Transverse colon (tissue), 4 donors: ENCODE measurements at regions not wholly inside any gene's neighbourhood (a gene's known extent, or its start where the extent isn't known, plus 50 kb on each side); places are given as distances from the start of the nearest gene placed in this dataset.

Source experiments
- DNase-seq: peaks from one replicate; pipeline ENCODE4 v3.0.0-alpha.2; 2019
- H3K27ac ChIP-seq, 4 donors: fragments of 200-600 bp; sonication (generic); 2 replicates each; pipeline ENCODE4 v1.5.1; 2016 to 2018; ENCODE audit warnings: inconsistent platforms in 4 of 4
- H3K27me3 ChIP-seq: fragments of 200-600 bp; sonication (generic); 2 replicates; pipeline ENCODE4 v1.5.1; 2017; ENCODE audit warnings: inconsistent platforms
- H3K36me3 ChIP-seq, 4 donors: fragments of 200-600 bp; sonication (generic); 2 replicates each; pipeline ENCODE4 v1.5.1; 2017 to 2019; ENCODE audit warnings: inconsistent platforms in 4 of 4
- H3K4me1 ChIP-seq, 4 donors: fragments of 200-600 bp; sonication (generic); 2 replicates each; pipeline ENCODE4 v1.5.1; 2017 to 2020; ENCODE audit warnings: inconsistent platforms in 4 of 4
- H3K4me3 ChIP-seq, 4 donors: fragments of 200-600 bp; sonication (generic); 1 replicate in 1 of 4; 2 replicates in 3 of 4; pipeline versions ENCODE4 v1.5.1 to v1.6.1; 2017 to 2019; ENCODE audit warnings: inconsistent platforms in 4 of 4
- H3K9me3 ChIP-seq, 2 donors: fragments of 200-600 bp; sonication (generic); 2 replicates each; pipeline ENCODE4 v1.5.1; 2017 to 2019; ENCODE audit warnings: inconsistent platforms in 2 of 2
- EP300 ChIP-seq: sonication (generic); formaldehyde crosslinking; IDR thresholded peaks from one replicate; pipeline ENCODE4 v1.6.1; 2017; ENCODE audit warnings: antibody characterized with exemption, low read depth
- POLR2A ChIP-seq: fragments of 450-650 bp; IDR thresholded peaks from one replicate; pipeline ENCODE4 v1.6.1; 2016; ENCODE audit warnings: antibody characterized with exemption, mild to moderate bottlenecking, moderate library complexity
- POLR2AphosphoS5 ChIP-seq, 3 donors: sonication (generic); formaldehyde crosslinking; IDR thresholded peaks; one replicate each; pipeline ENCODE4 v1.6.1; 2016; ENCODE audit warnings: antibody characterized with exemption in 3 of 3
- WGBS, 2 donors: methylation state at CpG; one replicate each; pipeline ENCODE4 v1.1.5; 2018; ENCODE audit warnings: low coverage in 1 of 2; 5-methylcytosine and 5-hydroxymethylcytosine counted together
- in situ Hi-C, 4 donors: fragments of 200-750 bp; cut with MboI; loops; one replicate each; pipeline versions ENCODE4 v1.15.0 to v1.15.1; 2017; ENCODE audit warnings: low sequenced_read_pairs in 3 of 4, low pct_ligation_motif_present in 1 of 4, low pct_unique_long_range_greater_than_20kb in 1 of 4
- intact Hi-C: fragments of 100-400 bp; cut with DNase I; formaldehyde crosslinking; loops from one replicate; pipeline ENCODE4 v1.15.1; 2023; ENCODE audit warnings: low total_unique reads
- TF ChIP-seq, protein P1 (sequence below), 5 experiments: fragments of 200-600 bp in 3 of 5; fragments of 450-650 bp in 2 of 5; sonication (generic) in 3 of 5; IDR thresholded peaks; 1 replicate in 2 of 5; 2 replicates in 3 of 5; pipeline ENCODE4 v1.5.1; 2016 to 2017; ENCODE audit warnings: antibody characterized with exemption in 5 of 5, inconsistent platforms in 3 of 5, mild to moderate bottlenecking in 2 of 5, moderate library complexity in 1 of 5

- intact Hi-C loops, result no loop called here
- WGBS, 2 donors, result 39 to 51% methylated on average over 2 of the region's 2 CpGs
- Histone ChIP-seq H3K4me3 (no peak overlapping the region), H3K36me3 (no peaks in the 10 kb centered on the region), H3K27me3 (no peaks in the 10 kb centered on the region), H3K27ac (no peak overlapping the region), H3K4me1 (no peaks in the 10 kb centered on the region), H3K9me3 (no peaks in the 10 kb centered on the region)
- TF ChIP-seq, protein P1, sequence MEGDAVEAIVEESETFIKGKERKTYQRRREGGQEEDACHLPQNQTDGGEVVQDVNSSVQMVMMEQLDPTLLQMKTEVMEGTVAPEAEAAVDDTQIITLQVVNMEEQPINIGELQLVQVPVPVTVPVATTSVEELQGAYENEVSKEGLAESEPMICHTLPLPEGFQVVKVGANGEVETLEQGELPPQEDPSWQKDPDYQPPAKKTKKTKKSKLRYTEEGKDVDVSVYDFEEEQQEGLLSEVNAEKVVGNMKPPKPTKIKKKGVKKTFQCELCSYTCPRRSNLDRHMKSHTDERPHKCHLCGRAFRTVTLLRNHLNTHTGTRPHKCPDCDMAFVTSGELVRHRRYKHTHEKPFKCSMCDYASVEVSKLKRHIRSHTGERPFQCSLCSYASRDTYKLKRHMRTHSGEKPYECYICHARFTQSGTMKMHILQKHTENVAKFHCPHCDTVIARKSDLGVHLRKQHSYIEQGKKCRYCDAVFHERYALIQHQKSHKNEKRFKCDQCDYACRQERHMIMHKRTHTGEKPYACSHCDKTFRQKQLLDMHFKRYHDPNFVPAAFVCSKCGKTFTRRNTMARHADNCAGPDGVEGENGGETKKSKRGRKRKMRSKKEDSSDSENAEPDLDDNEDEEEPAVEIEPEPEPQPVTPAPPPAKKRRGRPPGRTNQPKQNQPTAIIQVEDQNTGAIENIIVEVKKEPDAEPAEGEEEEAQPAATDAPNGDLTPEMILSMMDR (IDR thresholded peaks at IDR 0.05), result no peak
- no peak for TF ChIP-seq EP300
- no peak for TF ChIP-seq POLR2AphosphoS5 (IDR thresholded peaks at IDR 0.05)
- no peak for TF ChIP-seq POLR2A
- in situ Hi-C loops, result no loop called here
- no peak for DNase-seq
Observed at GRCh38 chr2:62382122-62382521, 123.9 kb downstream of the TMEM17 start.

- intact Hi-C loops (no loop called here), in situ Hi-C loops (no loop called here)
- DNase-seq, result no peak
- Histone ChIP-seq H3K27me3 (no peaks in the 10 kb centered on the region), H3K4me1 (no peaks in the 10 kb centered on the region), H3K27ac (no peak overlapping the region), H3K4me3 (no peak overlapping the region), H3K9me3 (no peaks in the 10 kb centered on the region), H3K36me3 (no peaks in the 10 kb centered on the region)
- TF ChIP-seq POLR2AphosphoS5 (IDR thresholded peaks at IDR 0.05) (no peak), POLR2A (no peak), EP300 (no peak)
- TF ChIP-seq, protein P1 (IDR thresholded peaks at IDR 0.05), result no peak
- 86 to 93% methylated on average over 1 of the region's 1 CpG for WGBS, 2 donors
Observed at GRCh38 chr2:62381656-62382055, 124.3 kb downstream of the TMEM17 start.

- no peak for TF ChIP-seq POLR2AphosphoS5 (IDR thresholded peaks at IDR 0.05)
- TF ChIP-seq EP300, result no peak
- TF ChIP-seq, protein P1 (IDR thresholded peaks at IDR 0.05), result no peak
- no peak for TF ChIP-seq POLR2A
- 33 to 73% methylated on average over 1 to 2 of the region's 2 CpGs for WGBS, 2 donors
- intact Hi-C loops, result no loop called here
Observed at GRCh38 chr2:62379566-62379965, 126.4 kb downstream of the TMEM17 start.

DNA sequence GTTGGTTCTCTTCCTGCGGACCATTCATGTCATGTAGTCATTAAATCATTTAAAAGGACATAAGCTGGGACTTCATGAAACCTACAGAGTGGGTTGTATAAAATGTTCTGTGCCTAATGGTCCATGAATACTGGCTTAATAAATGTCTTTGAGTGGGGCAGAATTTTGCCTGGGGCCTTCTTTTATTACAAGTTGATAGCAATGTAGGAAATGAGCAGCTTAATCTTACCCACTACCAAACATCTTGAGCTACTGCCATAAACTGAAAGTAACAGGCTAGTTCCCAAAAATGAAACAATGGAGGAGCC is 130.9 kb downstream of the TMEM17 start:
- no peak for DNase-seq
- Histone ChIP-seq H3K36me3 (no peaks in the 10 kb centered on the region), H3K9me3 (peaks cover 0 to 6% of the 10 kb centered on the region in 2 donors), H3K27ac (no peak overlapping the region), H3K27me3 (no peaks in the 10 kb centered on the region), H3K4me3 (no peak overlapping the region), H3K4me1 (no peaks in the 10 kb centered on the region)
- WGBS, 2 donors, result 75 to 80% methylated on average over 1 of the region's 1 CpG
- TF ChIP-seq EP300 (no peak), POLR2AphosphoS5 (IDR thresholded peaks at IDR 0.05) (no peak), POLR2A (no peak)
- TF ChIP-seq, protein P1 (IDR thresholded peaks at IDR 0.05), result no peak
- in situ Hi-C loops (no loop called here), intact Hi-C loops (no loop called here)

More at GRCh38 chr2:62379566-62379965, 126.4 kb downstream of the TMEM17 start:
- no peak overlapping the region for H3K27ac ChIP-seq
- H3K4me3 ChIP-seq, result no peak overlapping the region
- in situ Hi-C loops, result no loop called here
- no peaks in the 10 kb centered on the region for H3K36me3 ChIP-seq
- DNase-seq, result no peak
- no peaks in the 10 kb centered on the region for H3K4me1 ChIP-seq
- H3K9me3 ChIP-seq, result no peaks in the 10 kb centered on the region
- H3K27me3 ChIP-seq, result no peaks in the 10 kb centered on the region
